ENCODE measurements at regions not wholly inside any gene's neighbourhood (a gene's known extent, or its start where the extent isn't known, plus 50 kb on each side); places are given as distances from the start of the nearest gene placed in this dataset.
"Not testable (repeated sequence)": the region's sequence is repeated elsewhere in the genome, so short reads cannot be mapped to it uniquely, and the experiment has no call there.

- DNase-seq = not testable (repeated sequence)
Measured at GRCh38 chr7:35910621-35911020, 109.8 kb downstream of the SEPTIN7 start.

- not testable (repeated sequence) for DNase-seq
Measured at GRCh38 chr7:35913350-35913749, 112.5 kb downstream of the SEPTIN7 start.

GRCh38 chr7:35914214-35914613, 113.4 kb downstream of the SEPTIN7 start:
- DNase-seq = not testable (repeated sequence)

DNA sequence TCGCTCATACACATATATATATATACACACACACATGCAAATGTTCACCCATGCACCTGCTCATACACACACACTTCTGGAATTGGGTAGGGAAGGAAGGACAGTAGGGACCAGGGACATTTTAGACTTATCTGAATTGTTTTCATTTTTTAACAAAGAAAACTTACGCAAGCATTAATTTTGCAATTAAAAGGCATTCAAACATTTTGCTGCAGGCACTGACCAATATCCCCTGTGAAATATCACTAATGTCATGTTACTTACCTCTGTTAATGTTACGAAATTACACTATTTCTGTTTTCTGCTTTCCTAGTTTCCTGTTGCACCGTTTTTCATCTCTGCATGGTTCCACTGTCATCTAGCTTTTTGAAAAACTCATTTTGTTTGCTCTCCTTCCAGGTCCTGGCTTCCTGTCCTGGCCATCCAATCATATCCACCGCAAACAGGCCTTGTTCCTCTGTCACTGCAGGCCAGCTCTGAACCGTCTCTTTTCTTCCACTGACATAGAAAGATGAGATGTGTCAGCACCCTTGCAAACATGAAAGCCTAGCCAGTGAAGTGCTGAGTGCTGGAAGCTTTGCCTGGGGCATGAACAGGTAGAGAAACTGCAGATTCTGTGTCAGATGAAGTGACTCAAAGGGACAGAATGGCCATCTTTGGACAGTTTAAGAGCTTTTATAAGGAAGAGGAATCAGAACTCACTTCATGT, 114.5 kb downstream of the SEPTIN7 start:
- DNase-seq = not testable (repeated sequence)

DNA sequence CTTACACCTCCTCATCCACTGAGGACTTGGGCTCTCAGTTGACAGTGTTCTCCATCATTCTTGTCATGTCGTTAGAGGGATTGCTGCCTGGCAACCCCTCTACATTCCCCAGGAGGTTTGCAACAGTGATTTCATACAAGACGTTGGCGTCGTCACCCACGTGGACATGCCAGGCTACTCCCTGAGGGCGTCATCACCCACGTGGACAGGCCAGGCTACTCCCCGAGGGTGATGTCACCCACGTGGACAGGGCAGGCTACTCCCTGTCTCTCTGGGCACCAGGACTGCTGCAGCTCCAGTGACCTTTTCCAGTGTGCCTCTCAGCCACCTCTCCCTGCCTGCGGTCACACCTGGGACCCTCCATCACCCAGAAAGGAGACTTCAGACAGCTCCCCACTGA, 117.4 kb downstream of the SEPTIN7 start:
- not testable (repeated sequence) for DNase-seq

DNA sequence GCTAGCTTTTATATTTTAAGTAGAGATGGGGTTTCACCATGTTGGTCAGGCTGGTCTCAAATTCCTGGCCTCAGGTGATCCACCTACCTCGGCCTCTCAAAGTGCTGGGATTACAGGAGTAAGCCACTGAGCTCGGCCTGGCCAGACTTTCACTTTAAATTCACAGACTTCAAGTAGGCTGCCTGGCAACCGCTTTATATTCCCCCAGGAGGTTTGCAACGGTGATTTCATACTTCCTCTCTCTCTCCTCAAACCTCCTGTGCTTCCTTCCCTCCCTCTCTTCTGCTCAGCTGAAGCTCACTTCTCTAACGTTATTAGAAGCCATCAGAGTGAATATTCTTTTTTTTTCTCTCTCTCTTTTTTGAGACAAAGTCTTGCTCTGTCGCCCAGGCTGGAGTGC, 118.8 kb downstream of the SEPTIN7 start:
- DNase-seq = not testable (repeated sequence)

- DNase-seq = not testable (repeated sequence)
Measured at GRCh38 chr7:35921338-35921737, 120.5 kb downstream of the SEPTIN7 start.

GRCh38 chr7:35924668-35925067, 123.8 kb downstream of the SEPTIN7 start:
- DNase-seq = not testable (repeated sequence)

DNA sequence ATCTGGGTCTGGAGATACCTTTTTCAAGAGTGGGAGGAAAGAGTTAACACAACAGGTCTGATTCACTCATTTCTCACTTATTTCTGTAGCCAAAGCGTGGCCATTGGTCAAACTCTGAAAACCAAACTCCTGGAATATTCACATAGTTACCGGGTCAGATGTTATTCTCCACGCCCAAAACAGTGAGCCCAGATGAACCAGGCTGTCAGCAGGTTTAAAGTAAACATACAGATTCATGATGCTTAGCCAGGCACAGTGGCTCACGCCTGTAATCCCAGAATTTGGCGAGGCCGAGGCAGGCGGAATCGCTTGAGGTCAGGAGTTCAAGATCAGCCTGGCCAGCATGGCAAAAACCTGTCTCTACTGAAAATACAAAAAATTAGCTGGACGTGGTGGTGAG, 126.1 kb downstream of the SEPTIN7 start:
- DNase-seq = not testable (repeated sequence)

DNA sequence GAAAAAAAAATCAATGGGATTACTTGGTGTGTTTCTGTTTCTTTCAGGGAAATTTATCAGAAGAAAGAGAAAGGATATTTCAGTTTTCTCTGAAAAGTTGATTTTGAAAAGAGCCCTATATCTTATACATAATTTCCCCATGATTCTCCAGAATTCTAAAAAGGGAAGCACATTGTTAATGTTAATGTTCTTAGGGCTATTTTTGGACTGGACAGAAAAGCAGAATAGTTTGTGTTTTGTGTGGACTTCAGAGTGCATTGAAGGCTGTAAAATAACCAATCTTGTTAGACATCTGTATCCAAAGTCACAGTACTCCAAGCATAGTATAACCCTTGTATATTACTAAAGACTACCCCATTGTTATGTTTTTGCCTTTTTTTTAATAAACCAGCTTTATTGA, 130.3 kb downstream of the SEPTIN7 start:
- not testable (repeated sequence) for DNase-seq

GRCh38 chr7:35931551-35931950, 130.7 kb downstream of the SEPTIN7 start:
- DNase-seq = not testable (repeated sequence)

GRCh38 chr7:35940695-35941094, 139.8 kb downstream of the SEPTIN7 start:
- DNase-seq = not testable (repeated sequence)

- not testable (repeated sequence) for DNase-seq
Measured at GRCh38 chr7:35945621-35946020, 144.8 kb downstream of the SEPTIN7 start.

DNA sequence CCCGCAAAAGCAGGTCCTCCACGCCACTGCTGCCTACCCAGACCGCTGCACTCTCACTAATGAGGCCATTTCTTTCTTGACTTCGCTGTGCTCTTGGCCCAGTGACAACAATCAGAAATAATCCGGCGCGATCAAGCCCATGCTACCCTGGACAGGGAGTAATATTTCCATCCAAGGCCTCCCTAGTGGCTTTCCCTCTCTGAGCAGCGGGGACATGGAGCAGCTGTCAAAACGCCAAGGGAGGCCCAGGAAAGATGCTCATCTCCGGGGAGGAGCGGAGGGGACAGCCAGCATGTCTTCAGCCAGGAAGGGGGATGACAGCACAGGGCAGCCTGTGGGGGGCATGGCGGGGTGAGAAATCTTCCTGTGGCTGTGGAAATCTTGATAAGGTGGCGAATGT, 154.9 kb downstream of the SEPTIN7 start:
- DNase-seq = not testable (repeated sequence)

DNA sequence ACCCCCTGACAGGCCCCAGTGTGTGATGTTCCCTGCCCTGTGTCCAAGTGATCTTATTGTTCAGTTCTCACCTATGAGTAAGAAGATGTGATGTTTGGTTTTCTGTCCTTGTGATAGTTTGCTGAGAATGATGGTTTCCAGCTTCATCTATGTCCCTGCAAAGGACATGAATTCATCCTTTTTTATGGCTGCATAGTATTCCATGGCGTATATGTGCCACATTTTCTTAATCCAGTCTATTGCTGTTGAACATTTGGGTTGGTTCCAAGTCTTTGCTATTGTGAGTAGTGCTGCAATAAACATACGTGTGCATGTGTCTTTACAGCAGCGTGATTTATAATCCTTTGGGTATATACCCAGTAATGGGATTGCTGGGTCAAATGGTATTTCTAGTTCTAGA, 156.1 kb downstream of the SEPTIN7 start:
- not testable (repeated sequence) for DNase-seq

- not testable (repeated sequence) for DNase-seq
Measured at GRCh38 chr7:35961260-35961659, 160.4 kb downstream of the SEPTIN7 start.

GRCh38 chr7:35962607-35963006, 161.8 kb downstream of the SEPTIN7 start:
- not testable (repeated sequence) for DNase-seq

DNA sequence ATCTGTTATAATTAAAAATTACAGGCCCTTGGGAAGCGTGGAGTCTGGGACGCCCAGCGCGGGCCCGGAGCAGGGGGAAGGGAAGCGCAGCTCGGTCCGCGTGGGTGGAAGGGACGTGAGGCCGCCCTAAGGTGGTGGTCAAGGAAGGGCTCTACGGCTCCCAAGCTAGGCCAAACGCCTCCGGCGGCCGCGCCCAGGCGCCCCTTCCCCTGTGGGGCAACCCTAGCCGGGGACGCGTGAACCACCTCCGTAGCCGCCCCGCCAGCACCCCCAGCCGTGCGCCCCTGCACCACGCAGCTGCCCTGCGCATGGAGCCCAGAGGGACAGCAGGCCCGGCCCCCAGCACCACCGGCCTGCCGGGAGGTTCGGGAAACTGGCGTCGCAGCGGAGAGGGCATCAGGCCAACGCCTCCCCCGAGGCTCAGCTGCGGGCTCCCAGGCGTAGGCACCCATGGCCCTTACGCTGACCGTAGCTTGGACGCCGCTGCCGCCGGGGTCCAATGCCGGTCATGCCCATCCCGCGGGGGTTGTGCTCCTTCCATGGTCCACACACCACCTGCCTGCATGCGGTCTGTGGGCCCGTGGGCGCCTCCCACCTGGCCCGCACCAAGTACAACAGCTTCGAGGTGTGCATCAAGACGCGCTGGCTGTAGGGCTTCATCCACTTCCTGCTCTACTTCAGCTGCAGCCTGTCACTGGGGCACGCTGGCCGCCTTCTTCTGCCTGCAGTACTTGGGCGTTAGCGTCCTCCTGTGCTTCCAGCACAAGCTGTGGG, 166.7 kb downstream of the SEPTIN7 start:
- no peak for DNase-seq

DNA sequence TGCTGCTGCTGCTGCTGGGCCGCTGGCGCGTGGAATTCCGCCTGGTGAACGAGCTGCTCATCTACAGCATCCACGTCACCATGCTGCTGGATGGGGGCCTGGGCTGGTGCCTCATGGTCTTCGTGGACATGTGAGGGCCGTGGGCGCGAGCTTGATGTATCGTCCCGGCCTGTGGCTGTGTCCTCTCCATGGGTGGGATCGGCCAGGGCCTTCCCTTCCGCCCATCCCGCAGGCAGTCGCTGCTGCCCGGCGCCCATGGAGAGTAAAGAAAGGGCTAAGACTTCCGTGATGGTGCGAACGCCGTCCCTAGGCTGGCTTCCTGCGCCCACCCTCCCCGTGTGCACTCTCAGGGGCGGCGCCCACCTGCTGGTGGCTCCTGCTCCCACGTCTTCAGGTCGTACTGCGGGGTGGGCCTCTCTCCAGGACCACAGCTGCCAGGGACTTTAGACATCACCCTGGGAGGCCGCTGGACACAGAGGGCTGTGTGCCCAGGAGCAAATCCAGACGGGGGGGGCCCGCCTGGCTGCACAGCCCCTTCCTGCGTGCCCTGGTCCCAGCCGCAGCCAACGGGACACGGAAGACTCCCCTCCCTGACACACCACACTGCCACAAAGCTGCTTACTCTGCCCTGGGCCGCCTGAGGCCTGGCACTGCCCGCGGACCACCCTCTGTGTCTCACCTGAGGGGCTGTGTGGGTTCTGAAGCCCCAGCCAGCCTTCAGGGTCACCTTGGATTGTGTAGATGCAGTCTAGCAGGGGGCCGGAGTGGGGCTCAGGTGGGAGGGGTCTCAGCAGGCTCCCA, 167.5 kb downstream of the SEPTIN7 start:
- no peak for DNase-seq

DNA sequence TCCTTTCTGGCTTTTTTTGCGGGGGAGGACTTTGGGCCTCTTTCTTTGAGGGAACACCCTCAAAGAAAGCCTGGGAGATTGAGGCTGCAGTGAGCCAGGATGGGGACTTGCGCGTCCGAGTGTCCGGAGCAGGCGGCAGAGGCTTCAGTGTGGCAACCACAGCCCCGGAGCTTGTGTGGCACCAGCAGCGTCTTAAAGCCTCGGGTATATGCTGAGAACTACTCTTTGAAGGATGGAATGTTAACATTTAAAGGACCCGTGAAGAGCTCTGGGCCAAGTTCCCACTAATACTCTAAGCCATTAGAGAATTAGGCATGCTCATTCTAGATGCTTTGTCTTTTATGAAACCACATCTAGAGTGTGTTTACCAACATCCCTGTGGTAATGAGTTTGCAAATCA, 168.2 kb downstream of the SEPTIN7 start:
- no peak for DNase-seq

DNA sequence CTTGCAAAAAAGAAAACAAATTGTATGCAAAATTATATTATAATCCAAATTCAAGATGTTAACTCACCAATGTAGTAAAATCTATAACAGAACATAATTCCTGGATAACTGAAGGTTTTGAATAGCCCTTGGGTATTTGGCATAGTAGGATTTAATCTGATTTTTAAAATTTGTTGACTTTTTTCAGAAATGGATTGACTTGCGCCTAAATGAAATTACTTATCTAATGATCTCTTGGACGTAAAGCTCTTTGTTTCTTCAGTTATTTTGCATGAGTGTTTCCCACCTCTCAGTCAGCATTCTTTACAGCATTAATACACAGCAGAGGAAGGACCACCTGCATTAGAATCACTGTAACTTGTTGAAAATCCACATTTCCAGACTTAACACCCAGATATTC, 169.6 kb downstream of the SEPTIN7 start:
- DNase-seq = no peak

DNA sequence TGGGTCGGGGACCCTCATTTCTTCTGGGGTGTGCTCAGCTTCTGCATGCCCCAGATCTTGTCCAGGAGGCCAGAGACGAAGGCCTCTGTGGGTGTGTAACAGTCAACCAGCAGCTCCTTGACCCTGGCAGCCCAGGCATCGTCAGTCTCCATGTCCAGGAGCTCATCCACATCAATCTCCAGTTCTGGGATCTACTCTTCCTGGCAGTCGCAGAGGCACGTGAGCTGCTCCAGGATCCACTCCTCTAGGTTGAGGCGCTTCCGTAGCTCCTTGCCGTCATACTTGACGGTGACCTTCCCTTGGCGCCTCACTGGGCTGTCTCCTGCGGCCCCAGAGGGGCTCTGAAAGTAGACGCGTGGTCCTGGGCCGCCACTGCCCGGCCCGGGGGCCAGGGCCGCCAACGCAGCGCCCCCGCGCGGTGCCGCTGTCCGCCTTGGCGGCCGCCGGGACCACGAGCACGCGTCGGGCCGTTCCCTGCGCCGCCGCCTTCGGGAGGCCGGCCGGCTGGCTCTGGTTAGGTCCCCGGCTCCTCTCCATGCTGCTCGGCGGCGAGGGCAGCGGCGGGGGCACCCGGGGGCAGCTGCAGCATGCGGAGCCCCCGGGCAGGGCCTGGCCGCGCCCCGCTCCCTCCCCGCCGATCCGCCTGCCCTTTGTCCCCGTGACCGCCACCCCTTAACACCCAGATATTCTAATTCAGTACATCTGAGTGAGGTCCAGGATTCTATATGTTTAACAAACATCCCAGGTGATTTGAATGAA, 170.5 kb downstream of the SEPTIN7 start:
- DNase-seq = no peak

Data from central memory CD4-positive, alpha-beta T cell (primary cell).